Activated naive CD4-positive, alpha-beta T cell treated with anti-CD3 and anti-CD28 coated beads, Interleukin-2, amount 50 U/mL, for 16 hours (primary cell): ENCODE measurements at regions not wholly inside any gene's neighbourhood (a gene's known extent, or its start where the extent isn't known, plus 50 kb on each side); places are given as distances from the start of the nearest gene placed in this dataset.

ENCODE experiments used
- DNase-seq: peaks from one replicate; pipeline ENCODE4 v3.0.0-alpha.2; 2020

GRCh38 chr10:65496541-65496940 is 1429.3 kb upstream of the LRRTM3 start:
- no peak for DNase-seq

- DNase-seq, result no peak
Measured at GRCh38 chr10:65497837-65498236, 1428.0 kb upstream of the LRRTM3 start.

DNA sequence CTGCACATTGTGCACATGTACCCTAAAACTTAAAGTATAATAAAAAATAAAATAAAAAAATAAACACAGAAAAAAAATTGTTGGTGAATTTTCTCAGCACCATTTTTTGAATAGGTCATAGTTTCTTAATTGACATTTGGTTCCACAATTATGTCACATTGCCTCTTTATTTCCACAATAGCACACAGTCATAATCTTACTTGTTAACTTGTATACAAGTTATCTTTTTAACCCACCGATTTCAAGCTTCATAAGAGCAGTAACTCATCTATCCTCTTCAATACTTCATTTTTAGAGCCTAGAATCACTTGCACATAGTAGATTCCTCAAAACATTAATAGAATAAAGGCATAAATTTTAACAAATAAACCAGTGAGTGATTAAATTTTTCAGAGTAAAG is 1425.1 kb upstream of the LRRTM3 start:
- DNase-seq, result no peak

DNA sequence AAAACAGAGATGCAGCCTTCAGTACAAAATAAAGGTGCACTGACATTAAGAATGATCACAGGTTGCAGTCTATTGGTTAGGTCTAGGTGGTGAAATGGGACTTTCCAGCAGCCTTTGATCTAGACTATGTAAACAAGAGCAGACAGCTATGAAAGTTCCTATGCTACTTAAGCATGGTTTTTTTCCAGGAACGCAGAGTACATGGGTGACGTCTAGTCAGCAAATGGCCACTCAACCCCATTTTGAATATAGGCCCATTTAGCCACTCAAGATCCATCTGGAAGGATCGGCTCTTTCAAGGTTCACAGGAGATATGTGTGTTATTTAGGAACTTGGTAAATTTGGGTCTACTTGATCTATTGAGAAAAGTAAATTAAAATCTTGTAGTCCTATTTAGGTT is 1424.6 kb upstream of the LRRTM3 start:
- DNase-seq, result no peak

DNA sequence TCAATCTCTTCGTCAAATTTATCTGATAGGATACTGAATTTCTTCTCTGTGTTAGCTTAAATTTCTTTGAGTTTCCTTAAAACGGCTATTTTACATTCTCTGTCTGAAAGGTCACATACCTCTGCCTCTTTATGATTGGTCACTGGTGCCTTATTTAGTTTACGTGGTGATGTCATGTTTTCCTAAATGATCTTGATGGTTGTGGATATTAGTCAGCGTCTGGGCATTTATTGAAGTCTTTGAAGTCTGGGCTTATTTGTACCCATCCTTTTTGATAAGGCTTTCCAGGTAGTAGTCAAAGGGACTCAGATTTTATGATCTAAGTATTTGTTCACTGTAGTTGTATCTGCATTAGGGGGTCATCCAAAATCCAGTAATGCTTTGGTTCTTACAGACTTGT is 1407.5 kb upstream of the LRRTM3 start:
- DNase-seq, result no peak

- DNase-seq, result no peak
Measured at GRCh38 chr10:65528986-65529385, 1396.8 kb upstream of the LRRTM3 start.

GRCh38 chr10:65531545-65531944 is 1394.3 kb upstream of the LRRTM3 start:
- no peak for DNase-seq

DNA sequence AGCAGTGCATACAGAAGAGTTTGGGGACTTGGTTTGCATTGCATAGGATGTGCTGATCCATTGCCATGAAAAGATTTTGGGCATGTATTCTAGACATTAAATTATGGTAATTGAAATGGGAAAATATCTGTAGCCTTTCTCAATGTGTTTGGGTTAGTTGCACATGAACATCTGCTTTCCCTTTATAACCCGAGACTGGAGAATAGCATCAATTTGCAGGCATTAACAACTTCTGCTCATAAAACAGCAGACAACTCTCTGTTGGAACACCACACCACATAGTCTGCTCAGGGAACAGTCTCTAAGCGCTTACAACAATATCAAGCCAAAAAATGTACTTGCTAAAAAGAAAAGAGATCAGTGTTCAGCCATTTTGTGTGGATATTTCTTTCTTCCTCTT is 1391.1 kb upstream of the LRRTM3 start:
- no peak for DNase-seq

- no peak for DNase-seq
Measured at GRCh38 chr10:65544756-65545155, 1381.1 kb upstream of the LRRTM3 start.

GRCh38 chr10:65548001-65548400 is 1377.8 kb upstream of the LRRTM3 start:
- DNase-seq, result no peak

GRCh38 chr10:65550761-65551160 is 1375.1 kb upstream of the LRRTM3 start:
- no peak for DNase-seq

- DNase-seq, result no peak
Measured at GRCh38 chr10:65555192-65555591, 1370.6 kb upstream of the LRRTM3 start.

GRCh38 chr10:65556006-65556405 is 1369.8 kb upstream of the LRRTM3 start:
- DNase-seq, result no peak

DNA sequence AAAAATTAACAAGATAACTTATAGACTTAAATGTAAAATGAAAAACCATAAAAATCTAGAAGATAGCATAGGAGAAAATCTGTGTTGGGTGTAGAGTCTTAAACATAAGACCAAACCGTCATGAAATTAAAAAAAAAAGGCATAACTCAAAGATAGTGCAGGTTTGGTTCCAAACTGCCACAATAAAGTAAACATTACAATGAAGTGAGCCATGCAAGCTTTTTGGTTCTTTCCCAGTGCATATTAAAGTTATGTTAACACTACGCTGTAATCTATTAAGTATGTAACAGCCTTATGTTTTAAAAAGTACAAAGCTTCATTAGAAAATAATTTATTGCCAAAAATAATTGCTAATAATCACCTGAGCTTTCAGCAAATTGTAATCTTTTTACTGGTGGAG is 1366.5 kb upstream of the LRRTM3 start:
- no peak for DNase-seq

GRCh38 chr10:65565246-65565645 is 1360.6 kb upstream of the LRRTM3 start:
- DNase-seq, result no peak

- no peak for DNase-seq
Measured at GRCh38 chr10:65566906-65567305, 1358.9 kb upstream of the LRRTM3 start.

- no peak for DNase-seq
Measured at GRCh38 chr10:65570143-65571010, 1355.5 kb upstream of the LRRTM3 start.

- DNase-seq, result no peak
Measured at GRCh38 chr10:65571011-65571570, 1354.7 kb upstream of the LRRTM3 start.

DNA sequence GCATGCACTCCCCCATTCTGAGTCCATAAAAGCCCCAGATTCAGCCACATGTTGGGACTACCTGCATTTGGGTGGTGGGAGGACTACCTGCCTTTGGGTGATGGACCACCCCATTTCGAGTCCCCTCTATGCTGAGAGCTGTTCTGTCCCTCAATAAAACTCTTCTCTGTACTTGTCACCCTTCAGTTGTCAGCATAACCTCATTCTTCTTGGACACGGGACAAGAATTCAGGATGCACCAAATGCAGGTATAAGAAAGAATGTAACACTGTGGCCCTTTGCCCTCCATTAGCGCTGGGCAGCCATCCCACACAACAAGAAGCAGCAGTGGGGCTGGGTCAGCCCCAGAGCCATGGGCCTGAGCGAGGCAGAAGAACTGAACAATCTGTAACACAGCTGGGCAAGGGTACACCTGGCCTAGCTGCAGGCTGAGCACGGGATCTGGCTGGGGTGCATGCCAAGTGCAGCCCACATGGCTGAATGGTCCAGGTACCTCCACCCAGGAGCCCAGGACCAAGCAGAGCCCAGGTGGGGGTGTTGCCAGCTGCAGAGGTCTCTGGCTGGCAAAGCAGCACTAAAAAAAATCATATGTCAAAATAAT is 1344.3 kb upstream of the LRRTM3 start:
- no peak for DNase-seq

DNA sequence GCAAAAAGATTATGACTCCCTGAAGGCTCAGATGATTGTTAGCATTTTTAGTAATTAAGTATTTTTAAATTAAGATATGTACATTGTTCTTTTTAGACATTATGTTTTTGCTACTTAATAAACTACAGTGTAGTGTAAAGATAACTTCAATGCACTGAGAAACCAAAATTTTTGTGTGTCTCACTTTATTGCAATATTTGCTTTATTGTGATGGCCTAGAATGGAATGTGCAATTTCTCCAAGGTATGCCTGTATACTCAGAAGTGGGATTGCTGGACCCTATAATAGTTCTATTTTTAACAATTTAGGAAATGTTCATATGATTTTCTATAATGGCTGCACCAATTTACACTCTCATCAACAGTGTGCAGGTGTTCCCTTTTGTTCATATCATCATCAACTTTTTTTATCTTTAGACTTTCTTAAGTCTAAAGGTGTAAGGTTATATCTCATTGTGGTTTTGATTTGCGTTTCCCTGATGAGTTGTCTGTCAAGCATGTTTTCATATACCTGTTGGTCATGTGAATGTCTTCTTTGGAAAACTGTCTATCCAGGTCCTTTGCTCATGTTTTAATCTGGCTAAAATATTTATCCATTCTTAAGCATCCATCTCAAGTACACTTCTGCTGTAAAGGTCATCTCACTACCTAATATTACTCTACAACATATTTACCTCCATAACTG is 1323.5 kb upstream of the LRRTM3 start:
- no peak for DNase-seq

GRCh38 chr10:65611592-65611991 is 1314.2 kb upstream of the LRRTM3 start:
- DNase-seq, result no peak

DNA sequence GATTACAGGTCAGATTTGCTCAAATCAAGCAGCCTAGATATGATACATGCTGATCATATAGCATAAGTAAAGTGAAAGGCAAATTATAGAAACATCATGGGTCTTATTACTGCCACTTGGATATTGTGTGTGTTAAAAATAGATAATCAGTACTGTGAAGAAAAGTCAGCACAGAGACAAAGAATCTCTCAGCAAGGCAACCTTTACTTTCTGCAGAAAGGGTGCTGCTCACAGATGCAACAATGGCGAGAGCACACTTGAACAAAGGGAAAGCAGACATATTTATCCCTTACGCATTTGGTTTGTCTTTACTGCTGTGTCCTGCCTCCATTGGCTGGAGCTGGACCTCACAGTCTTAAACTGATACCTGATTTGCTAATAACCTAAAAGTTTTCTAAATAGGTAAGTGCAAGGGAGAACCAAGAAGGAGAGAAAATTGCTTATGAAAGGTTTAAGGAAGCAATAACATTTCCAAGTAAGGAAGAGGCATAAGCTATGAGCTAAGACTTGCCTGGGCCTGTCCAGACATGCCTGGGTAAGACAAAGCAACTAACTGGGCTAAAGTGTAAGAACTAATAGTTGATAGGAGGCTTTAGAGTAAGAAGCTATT is 1310.8 kb upstream of the LRRTM3 start:
- no peak for DNase-seq

DNA sequence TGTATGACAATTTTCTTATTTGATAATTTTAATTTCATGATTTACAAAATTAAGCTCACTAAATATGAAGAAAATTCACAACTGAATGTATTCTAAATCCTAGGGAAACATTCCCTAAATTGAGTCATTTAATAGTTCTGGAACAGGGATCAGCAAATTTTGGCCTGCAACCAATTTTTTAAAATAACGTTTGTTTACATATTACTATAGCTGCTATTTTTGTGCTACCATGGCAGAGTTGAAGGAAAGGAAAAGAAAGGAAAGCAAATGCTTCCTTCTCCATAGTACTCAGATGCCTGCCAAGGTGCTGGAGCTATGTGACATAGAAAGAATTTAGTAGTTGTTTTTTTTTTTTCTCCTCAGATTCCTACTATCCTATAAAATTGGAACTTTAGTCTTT is 1307.7 kb upstream of the LRRTM3 start:
- DNase-seq, result no peak
